NCI-H69 (cell line): ENCODE measurements at regions not wholly inside any gene's neighbourhood (a gene's known extent, or its start where the extent isn't known, plus 50 kb on each side); places are given as distances from the start of the nearest gene placed in this dataset.
"Not testable (repeated sequence)": the region's sequence is repeated elsewhere in the genome, so short reads cannot be mapped to it uniquely, and the experiment has no call there.

Source experiments
- DNase-seq: peaks from one replicate; lab custom pipeline; 2025; lab: John Stamatoyannopoulos, UW

- no peak for DNase-seq
Measured at GRCh38 chr10:83753490-83753889, 385.8 kb upstream of the GHITM start.

GRCh38 chr10:83754857-83755256 lies 384.5 kb upstream of the GHITM start:
- DNase-seq: no peak

- DNase-seq: no peak
Measured at GRCh38 chr10:83760142-83760541, 379.2 kb upstream of the GHITM start.

- no peak for DNase-seq
Measured at GRCh38 chr10:83764666-83765065, 374.6 kb upstream of the GHITM start.

- DNase-seq: no peak
Measured at GRCh38 chr10:83765731-83766130, 373.6 kb upstream of the GHITM start.

- no peak for DNase-seq
Measured at GRCh38 chr10:83769281-83769820, 370.0 kb upstream of the GHITM start.

GRCh38 chr10:83786701-83787100 lies 352.6 kb upstream of the GHITM start:
- not testable (repeated sequence) for DNase-seq

- DNase-seq: peak; percentile 18
Measured at GRCh38 chr10:83801983-83802382, 337.3 kb upstream of the GHITM start.

GRCh38 chr10:83806717-83807116 lies 332.6 kb upstream of the GHITM start:
- peak; percentile 11 for DNase-seq

GRCh38 chr10:83809001-83809400 lies 330.3 kb upstream of the GHITM start:
- DNase-seq: no peak

GRCh38 chr10:83816942-83817341 lies 322.4 kb upstream of the GHITM start:
- DNase-seq: peak; percentile 24

- no peak for DNase-seq
Measured at GRCh38 chr10:83817797-83818196, 321.5 kb upstream of the GHITM start.

GRCh38 chr10:83819609-83820008 lies 319.7 kb upstream of the GHITM start:
- no peak for DNase-seq

- no peak for DNase-seq
Measured at GRCh38 chr10:83820033-83820432, 319.3 kb upstream of the GHITM start.

GRCh38 chr10:83824099-83824498 lies 315.2 kb upstream of the GHITM start:
- DNase-seq: peak; percentile 75

- DNase-seq: no peak
Measured at GRCh38 chr10:83834096-83834495, 305.2 kb upstream of the GHITM start.

GRCh38 chr10:83835945-83836745 lies 303.2 kb upstream of the GHITM start:
- DNase-seq: peak; percentile 22

- DNase-seq: no peak
Measured at GRCh38 chr10:83848677-83849076, 290.6 kb upstream of the GHITM start.

- peak; percentile 10 for DNase-seq
Measured at GRCh38 chr10:83849150-83849549, 290.2 kb upstream of the GHITM start.

GRCh38 chr10:83852146-83852545 lies 287.2 kb upstream of the GHITM start:
- no peak for DNase-seq

- peak; percentile 48 for DNase-seq
Measured at GRCh38 chr10:83862723-83863122, 276.6 kb upstream of the GHITM start.

- DNase-seq: no peak
Measured at GRCh38 chr10:83863283-83863966, 275.9 kb upstream of the GHITM start.

GRCh38 chr10:83869898-83870297 lies 269.4 kb upstream of the GHITM start:
- DNase-seq: no peak
